ENCODE measurements at regions not wholly inside any gene's neighbourhood (a gene's known extent, or its start where the extent isn't known, plus 50 kb on each side); places are given as distances from the start of the nearest gene placed in this dataset.

DNA sequence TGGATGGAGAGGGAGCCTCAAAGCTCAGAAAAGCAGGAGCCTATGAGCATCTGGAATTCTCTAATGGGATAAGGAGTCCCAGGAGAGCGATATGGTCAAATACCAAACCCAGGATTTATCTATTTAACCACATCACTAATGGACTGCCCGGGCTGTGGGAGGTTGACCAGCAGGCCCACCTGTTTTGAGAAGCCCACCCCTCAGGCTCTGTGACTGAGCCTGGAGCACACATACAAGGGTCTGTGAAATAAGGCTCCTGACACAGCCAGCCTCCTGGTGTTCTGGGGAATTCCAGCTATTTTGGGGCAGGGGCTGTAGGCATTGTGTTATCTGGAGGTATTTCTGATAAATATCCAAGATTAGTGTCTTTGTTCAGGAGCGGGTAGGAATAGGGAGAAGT lies 132.0 kb upstream of the C1orf21 start:
- Histone ChIP-seq H3K27ac (ENCODE audit: insufficient read depth, low read length) (no peak overlapping the region), H3K9ac (ENCODE audit: insufficient read depth, low read length) (no peak overlapping the region)
- no peak for DNase-seq (ENCODE audit: low read depth in 2 of 2)

DNA sequence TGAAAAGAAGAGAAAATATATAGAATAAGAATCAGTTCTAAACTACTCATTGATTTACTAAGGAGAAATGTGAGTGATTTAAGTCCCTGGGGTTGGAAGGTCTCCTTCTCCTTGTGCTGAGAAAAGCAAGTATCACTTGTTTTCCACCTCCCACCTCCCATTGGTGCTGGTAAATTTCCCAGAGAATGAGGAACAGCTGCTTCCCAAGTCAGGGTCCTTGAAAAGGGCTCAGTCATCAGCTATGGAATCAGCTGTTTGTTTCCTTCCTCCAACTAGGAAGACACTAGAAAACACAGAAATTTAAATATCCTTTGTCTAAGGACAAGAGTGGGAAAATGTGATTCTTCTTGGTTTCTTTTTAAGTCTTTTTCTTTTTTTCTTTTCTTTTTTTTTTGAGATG lies 131.3 kb upstream of the C1orf21 start:
- TF ChIP-seq, protein P1, sequence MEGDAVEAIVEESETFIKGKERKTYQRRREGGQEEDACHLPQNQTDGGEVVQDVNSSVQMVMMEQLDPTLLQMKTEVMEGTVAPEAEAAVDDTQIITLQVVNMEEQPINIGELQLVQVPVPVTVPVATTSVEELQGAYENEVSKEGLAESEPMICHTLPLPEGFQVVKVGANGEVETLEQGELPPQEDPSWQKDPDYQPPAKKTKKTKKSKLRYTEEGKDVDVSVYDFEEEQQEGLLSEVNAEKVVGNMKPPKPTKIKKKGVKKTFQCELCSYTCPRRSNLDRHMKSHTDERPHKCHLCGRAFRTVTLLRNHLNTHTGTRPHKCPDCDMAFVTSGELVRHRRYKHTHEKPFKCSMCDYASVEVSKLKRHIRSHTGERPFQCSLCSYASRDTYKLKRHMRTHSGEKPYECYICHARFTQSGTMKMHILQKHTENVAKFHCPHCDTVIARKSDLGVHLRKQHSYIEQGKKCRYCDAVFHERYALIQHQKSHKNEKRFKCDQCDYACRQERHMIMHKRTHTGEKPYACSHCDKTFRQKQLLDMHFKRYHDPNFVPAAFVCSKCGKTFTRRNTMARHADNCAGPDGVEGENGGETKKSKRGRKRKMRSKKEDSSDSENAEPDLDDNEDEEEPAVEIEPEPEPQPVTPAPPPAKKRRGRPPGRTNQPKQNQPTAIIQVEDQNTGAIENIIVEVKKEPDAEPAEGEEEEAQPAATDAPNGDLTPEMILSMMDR (conservative IDR thresholded peaks at IDR 0.05 in 1 of 2, IDR thresholded peaks at IDR 0.05 in 1 of 2; ENCODE audit: low read depth in 1 of 2, low read length in 2 of 2): no peak
- TF ChIP-seq EZH2 (IDR thresholded peaks at IDR 0.05; ENCODE audit: low read length, missing control alignments): no peak
- Histone ChIP-seq H3K9ac (ENCODE audit: insufficient read depth, low read length) (no peak overlapping the region), H3K9me3 (ENCODE audit: control insufficient read depth, insufficient read depth, low read depth, low read length) (no peaks in the 10 kb centered on the region), H3K27ac (ENCODE audit: insufficient read depth, low read length) (no peak overlapping the region), H3K4me1 (ENCODE audit: control insufficient read depth, extremely low read depth, insufficient read depth, low read length) (no peaks in the 10 kb centered on the region), H4K20me1 (ENCODE audit: control insufficient read depth, extremely low read depth, insufficient read depth, low read length) (no peaks in the 10 kb centered on the region), H3K4me3 (replicated peaks in 1 of 4; ENCODE audit: control extremely low read depth in 1 of 4, insufficient read depth in 1 of 4, low read depth in 3 of 4, low read length in 4 of 4) (no peak overlapping the region), H3K36me3 (ENCODE audit: control insufficient read depth, insufficient read depth, low read length) (no peaks in the 10 kb centered on the region), H3K4me2 (ENCODE audit: extremely low read depth, insufficient read depth, low read length) (no peak overlapping the region), H3K27me3 (ENCODE audit: control insufficient read depth, insufficient read depth, low read length) (no peaks in the 10 kb centered on the region), H2AFZ (ENCODE audit: low read length) (no peak overlapping the region), H3K79me2 (ENCODE audit: control insufficient read depth, insufficient read depth, low read length) (no peaks in the 10 kb centered on the region)
- DNase-seq (ENCODE audit: low read depth in 2 of 2): no peak

More for the DNA sequence above, 132.0 kb upstream of the C1orf21 start:
- no peaks in the 10 kb centered on the region for H4K20me1 ChIP-seq (ENCODE audit: control insufficient read depth, extremely low read depth, insufficient read depth, low read length)
- no peaks in the 10 kb centered on the region for H3K4me1 ChIP-seq (ENCODE audit: control insufficient read depth, extremely low read depth, insufficient read depth, low read length)
- no peaks in the 10 kb centered on the region for H3K36me3 ChIP-seq (ENCODE audit: control insufficient read depth, insufficient read depth, low read length)
- no peak overlapping the region for H3K4me2 ChIP-seq (ENCODE audit: extremely low read depth, insufficient read depth, low read length)
- H3K27me3 ChIP-seq (ENCODE audit: control insufficient read depth, insufficient read depth, low read length): no peaks in the 10 kb centered on the region
- no peak overlapping the region for H3K4me3 ChIP-seq (replicated peaks in 1 of 4; ENCODE audit: control extremely low read depth in 1 of 4, insufficient read depth in 1 of 4, low read depth in 3 of 4, low read length in 4 of 4)
- no peak for TF ChIP-seq EZH2 (IDR thresholded peaks at IDR 0.05; ENCODE audit: low read length, missing control alignments)
- TF ChIP-seq, protein P1 (conservative IDR thresholded peaks at IDR 0.05 in 1 of 2, IDR thresholded peaks at IDR 0.05 in 1 of 2; ENCODE audit: low read depth in 1 of 2, low read length in 2 of 2): no peak
- H3K79me2 ChIP-seq (ENCODE audit: control insufficient read depth, insufficient read depth, low read length): no peaks in the 10 kb centered on the region
- no peak overlapping the region for H2AFZ ChIP-seq (ENCODE audit: low read length)
- H3K9me3 ChIP-seq (ENCODE audit: control insufficient read depth, insufficient read depth, low read depth, low read length): no peaks in the 10 kb centered on the region

DNA sequence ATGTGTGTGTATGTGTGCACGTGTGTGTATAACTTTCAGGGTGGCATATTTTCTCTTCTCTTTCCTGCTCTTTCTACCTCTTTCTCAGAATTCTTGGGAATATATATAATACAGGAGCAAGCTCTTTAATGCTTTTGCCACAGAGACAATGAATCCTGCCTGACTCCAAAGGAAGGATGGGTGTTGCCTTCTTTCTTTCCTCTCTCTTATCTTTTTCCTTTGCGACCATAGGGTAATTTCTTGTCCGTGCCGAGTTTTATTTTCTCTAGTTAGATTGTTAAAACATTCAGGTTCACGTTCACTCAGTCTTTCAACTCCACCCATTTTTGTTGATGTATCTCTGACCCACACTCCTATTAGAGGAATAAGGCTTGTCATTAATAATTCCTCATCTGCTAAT lies 129.0 kb upstream of the C1orf21 start:
- TF ChIP-seq, protein P1 (conservative IDR thresholded peaks at IDR 0.05 in 1 of 2, IDR thresholded peaks at IDR 0.05 in 1 of 2; ENCODE audit: low read depth in 1 of 2, low read length in 2 of 2): no peak
- no peak for TF ChIP-seq EZH2 (IDR thresholded peaks at IDR 0.05; ENCODE audit: low read length, missing control alignments)
- Histone ChIP-seq H3K4me2 (ENCODE audit: extremely low read depth, insufficient read depth, low read length) (no peak overlapping the region), H2AFZ (ENCODE audit: low read length) (no peak overlapping the region), H3K79me2 (ENCODE audit: control insufficient read depth, insufficient read depth, low read length) (no peaks in the 10 kb centered on the region), H3K36me3 (ENCODE audit: control insufficient read depth, insufficient read depth, low read length) (no peaks in the 10 kb centered on the region), H3K27me3 (ENCODE audit: control insufficient read depth, insufficient read depth, low read length) (no peaks in the 10 kb centered on the region), H3K9me3 (ENCODE audit: control insufficient read depth, insufficient read depth, low read depth, low read length) (no peaks in the 10 kb centered on the region), H3K4me3 (replicated peaks in 1 of 4; ENCODE audit: control extremely low read depth in 1 of 4, insufficient read depth in 1 of 4, low read depth in 3 of 4, low read length in 4 of 4) (no peak overlapping the region), H3K4me1 (ENCODE audit: control insufficient read depth, extremely low read depth, insufficient read depth, low read length) (peaks cover 2% of the 10 kb centered on the region), H3K27ac (ENCODE audit: insufficient read depth, low read length) (no peak overlapping the region), H4K20me1 (ENCODE audit: control insufficient read depth, extremely low read depth, insufficient read depth, low read length) (no peaks in the 10 kb centered on the region), H3K9ac (ENCODE audit: insufficient read depth, low read length) (no peak overlapping the region)
- DNase-seq (ENCODE audit: low read depth in 2 of 2): no peak

Data from fibroblast of lung (primary cell).